ENCODE measurements at regions not wholly inside any gene's neighbourhood (a gene's known extent, or its start where the extent isn't known, plus 50 kb on each side); places are given as distances from the start of the nearest gene placed in this dataset.
A peak's percentile ranks its signal among the peaks of the same experiment; 100 is the strongest.
"Not testable (repeated sequence)": the region's sequence is repeated elsewhere in the genome, so short reads cannot be mapped to it uniquely, and the experiment has no call there.

- peak in 1 of 3 experiments; percentile 36 for DNase-seq
Observed at GRCh38 chr1:188937965-188938551, 1539.6 kb downstream of the BRINP3 start.

GRCh38 chr1:188941986-188942385 lies 1535.7 kb downstream of the BRINP3 start:
- no peak for DNase-seq

DNA sequence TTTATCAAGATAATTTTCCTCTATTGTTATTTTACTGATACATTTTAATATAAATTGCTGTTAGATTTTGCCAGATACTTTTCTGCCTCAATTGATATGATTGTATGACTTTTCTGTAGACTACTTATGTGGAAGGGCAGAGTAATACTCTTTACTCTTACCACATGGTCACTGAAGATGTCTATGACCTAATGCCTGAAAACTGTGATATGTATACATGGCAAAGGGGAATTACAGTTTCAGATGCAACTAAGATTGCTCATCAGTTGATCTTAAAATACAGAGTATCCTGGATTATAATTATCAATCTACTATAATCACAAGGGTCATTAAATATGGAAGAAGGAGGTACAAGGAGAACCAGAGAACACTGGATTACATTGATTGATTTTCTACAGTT lies 1528.0 kb downstream of the BRINP3 start:
- DNase-seq: no peak

- no peak for DNase-seq
Observed at GRCh38 chr1:188958461-188959115, 1519.1 kb downstream of the BRINP3 start.

GRCh38 chr1:188986745-188987417 lies 1490.8 kb downstream of the BRINP3 start:
- DNase-seq: no peak

DNA sequence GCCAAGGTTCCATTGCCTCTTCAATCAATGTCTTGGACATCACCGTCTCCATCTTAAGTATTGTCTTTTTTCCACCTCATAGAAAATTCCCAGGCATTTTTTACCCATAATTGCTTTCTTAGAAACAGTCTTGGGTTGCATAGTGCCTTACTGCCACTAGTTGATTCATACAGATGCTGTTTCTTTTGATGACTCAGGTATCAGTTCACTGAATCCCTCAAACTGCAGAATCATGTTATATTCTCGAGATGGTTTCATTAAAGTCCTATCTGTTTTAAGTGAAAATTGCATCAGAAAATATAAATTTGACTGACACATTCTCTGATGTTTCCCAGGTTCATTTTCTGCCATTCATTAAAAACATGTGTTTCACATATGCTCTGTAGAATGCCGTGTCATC lies 1489.1 kb downstream of the BRINP3 start:
- DNase-seq: no peak

DNA sequence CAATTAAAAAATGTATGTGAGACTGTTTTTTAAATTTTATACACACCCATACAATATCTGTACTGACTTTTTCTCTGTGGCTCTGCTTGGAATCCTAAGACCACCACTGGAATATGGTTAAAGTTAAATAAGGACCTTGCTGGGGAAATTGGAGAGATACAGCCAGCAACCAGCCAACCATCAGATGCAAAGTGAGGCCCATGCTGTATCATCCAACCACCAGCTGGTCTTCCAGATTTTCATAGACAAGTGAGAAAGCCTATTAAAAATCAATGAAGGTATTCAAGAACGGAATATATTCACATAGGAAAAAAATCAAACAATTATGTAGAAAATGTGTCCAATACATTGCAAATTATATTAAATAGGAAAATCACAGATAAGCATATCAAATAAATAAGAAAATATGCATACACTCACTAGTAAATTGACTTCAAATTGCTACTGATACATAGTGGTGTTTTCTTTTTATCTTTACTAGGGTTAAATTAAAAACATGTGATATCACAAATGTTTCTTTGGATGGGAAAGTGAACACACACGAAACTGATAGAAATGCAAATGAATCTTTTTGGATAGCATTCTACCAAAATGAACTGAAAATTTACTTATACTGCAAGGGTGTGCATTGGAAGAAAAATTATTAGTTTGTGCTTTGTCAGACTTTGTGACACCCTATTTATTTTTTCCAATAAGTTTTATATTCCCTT lies 1486.3 kb downstream of the BRINP3 start:
- DNase-seq: no peak

DNA sequence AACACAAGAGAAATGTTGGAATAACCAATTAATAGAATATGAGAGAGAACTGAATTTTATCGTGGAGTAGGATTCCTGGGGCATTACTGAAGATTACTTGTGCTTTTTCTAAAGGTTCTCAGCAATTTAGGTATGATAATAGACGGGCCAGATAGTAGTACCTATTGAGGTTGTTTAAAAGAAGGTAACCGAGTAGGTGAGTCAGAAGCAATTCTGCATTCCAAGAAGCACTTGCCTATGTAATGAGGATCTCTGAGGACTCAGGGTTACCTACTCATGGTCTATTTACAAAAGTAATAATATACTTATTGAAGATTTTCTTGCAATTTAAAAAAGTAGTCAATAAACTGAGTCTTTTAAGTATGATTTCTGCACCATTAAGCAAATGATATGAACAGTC lies 1469.8 kb downstream of the BRINP3 start:
- DNase-seq: no peak

DNA sequence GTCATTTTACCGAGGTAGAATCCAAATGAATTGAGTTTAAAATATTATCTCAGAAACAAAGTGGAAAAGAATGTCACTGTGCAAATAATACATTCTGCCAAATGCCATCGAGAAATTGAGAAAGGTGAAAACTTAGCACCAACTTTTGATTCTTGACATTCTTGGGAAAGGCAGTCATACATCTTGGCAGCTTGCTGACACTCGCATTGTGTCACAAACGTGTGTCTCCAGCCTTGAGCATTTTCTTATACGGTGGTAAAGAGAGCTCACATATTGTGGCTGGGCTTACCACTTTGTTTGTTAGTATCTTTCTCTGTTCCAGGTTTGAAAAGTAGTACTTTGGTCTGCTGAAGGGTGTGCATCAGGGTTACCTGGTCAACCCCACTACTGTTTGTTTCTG lies 1456.1 kb downstream of the BRINP3 start:
- no peak for DNase-seq

DNA sequence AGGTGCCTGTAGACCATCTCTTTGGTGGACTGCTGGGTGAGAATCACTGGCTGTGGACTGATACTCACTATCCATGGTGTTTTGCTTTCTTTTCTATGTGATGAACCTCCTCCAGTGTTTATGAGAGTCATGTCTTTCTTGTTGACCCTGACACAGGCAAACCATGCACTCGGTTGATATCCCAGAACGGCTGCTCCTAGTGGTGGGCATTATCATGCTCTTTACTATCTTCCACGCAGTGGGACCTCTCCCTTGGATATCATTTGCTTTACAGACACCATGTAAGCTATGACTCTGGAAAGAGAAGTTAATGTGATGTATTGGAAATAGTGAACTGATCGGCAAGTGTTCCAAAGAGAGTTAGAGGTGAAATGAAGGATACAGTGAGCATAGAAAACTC lies 1455.6 kb downstream of the BRINP3 start:
- DNase-seq: no peak

- no peak for DNase-seq
Observed at GRCh38 chr1:189027512-189027911, 1450.2 kb downstream of the BRINP3 start.

DNA sequence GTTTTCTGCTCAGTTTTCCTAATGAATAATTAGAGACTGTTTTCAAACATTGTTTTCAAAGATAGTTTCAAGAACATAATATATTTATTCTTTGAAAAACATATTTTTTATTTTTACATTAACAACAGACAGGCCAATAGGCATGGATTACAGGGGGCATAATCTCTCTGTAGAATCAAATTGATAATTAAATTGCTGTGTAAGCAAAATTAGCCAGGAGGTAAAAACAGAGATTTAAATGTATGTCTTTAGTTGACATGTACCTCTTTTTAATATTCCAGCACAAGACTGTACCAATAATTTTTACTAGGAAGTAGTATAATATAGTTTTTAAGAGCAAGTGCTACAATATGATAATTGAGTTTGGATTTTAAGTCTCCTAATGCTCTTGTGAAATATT lies 1444.5 kb downstream of the BRINP3 start:
- no peak for DNase-seq

DNA sequence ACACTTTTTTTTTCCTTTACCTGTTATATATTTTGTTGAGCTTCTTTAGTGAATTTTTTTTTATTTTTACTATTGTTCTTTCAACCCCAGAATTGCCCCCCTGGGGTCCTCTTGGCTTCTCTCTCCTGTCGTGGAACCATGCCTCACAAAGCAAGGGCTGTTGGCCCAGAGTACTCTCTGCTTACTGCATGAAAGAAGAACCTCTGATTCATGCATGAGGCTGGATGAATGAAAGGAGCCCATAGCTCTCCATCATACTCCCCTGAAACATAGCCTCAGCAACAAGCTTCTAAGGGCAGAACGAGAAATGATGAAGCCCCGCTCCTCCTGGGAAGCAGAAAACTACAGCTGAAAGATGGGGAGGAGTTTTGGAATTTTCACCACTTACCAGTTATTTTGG lies 1441.0 kb downstream of the BRINP3 start:
- DNase-seq: no peak

DNA sequence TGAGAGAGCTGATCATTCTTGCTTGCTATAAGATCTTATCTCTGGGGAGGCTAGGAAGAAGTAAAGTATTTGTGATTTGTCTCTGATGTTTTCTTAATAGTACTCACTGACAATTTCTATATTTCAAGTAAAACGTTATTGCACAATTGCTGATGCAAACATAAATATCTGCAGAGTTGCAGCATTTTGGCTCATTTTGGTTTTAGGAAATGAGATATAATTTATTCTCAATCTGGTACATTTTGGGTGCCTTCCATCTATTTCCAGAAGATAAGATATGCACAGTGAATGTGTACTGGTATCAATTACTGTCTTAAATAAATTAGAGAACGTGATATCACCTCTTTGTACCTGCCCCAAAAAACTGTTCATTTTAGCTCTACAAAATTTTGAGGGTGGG lies 1431.5 kb downstream of the BRINP3 start:
- no peak for DNase-seq

GRCh38 chr1:189084811-189085210 lies 1392.9 kb downstream of the BRINP3 start:
- no peak for DNase-seq

DNA sequence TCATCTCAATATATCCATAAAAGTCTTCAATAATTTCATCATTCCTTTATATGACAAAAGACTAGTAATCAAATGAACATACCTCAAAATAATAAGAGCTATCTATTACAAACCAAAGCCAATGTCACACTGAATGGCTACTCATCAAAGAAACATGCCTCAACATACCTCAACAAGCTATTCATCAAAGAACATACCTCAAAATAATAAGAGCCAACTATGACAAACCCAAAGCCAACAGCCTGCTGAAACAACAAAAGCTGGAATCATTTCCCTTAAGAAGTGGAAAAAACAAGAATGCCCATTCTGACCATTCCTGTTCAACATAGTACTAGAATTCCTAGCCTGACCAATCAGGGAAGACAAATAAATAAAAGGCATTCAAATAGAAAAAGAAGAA lies 1373.7 kb downstream of the BRINP3 start:
- DNase-seq: no peak

DNA sequence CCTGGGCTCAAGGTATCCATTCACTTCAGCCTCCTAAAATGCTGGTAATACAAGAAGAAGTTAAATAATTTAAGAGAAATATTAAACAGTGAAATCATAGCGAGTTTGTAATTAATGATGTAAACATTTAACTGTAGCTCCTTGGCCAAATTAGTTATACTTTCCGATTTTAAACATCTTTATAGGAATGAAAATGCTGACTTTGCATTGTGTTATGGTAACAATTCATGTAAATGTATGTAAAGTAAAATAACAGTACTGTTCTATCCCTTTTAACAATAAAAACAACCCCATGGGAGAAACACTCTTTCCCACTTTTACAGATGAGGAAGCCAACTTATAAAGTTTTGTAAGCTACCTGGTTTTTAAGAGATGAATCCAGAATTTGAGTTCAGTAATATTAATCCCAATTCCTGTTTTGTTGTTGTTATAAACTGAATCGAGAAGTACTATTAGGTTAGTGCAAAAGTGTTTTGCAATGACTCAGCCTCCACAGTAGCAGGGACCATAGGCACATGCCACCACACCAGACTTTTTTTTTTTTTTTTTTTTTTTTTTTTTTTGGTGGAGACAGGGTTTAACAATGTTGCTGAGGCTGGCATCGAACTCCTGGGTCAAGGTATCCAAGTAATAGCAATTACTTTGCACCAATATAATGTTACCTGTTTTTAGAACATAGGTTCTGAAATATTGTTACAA lies 1360.4 kb downstream of the BRINP3 start:
- DNase-seq: no peak

GRCh38 chr1:189121941-189122340 lies 1355.7 kb downstream of the BRINP3 start:
- DNase-seq: no peak

GRCh38 chr1:189125694-189126093 lies 1352.0 kb downstream of the BRINP3 start:
- no peak for DNase-seq

DNA sequence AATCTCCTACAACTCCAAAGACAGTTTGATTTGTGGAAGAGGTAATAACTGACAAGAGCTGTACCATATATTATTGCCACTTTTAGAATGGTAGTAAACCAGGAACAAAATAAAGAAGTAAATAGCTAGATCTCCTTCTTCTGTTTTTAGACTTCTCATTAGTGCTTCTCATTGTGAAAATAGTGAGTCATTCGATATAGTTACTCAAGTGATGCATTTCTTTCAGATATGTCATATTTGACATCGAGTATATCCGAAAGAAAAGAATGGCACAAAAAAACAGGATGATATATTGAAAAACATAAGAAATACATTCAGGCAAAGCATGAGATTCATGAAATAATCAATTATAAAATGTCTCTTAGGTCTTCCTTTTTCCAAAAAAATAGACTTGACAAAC lies 1346.1 kb downstream of the BRINP3 start:
- no peak for DNase-seq

GRCh38 chr1:189139748-189140147 lies 1337.9 kb downstream of the BRINP3 start:
- DNase-seq: not testable (repeated sequence)

GRCh38 chr1:189141056-189141455 lies 1336.6 kb downstream of the BRINP3 start:
- DNase-seq: no peak
